ENCODE measurements at regions not wholly inside any gene's neighbourhood (a gene's known extent, or its start where the extent isn't known, plus 50 kb on each side); places are given as distances from the start of the nearest gene placed in this dataset.
"Not testable (repeated sequence)": the region's sequence is repeated elsewhere in the genome, so short reads cannot be mapped to it uniquely, and the experiment has no call there.

GRCh38 chr7:17559388-17559787 is 260.9 kb downstream of the AHR start:
- DNase-seq = no peak

GRCh38 chr7:17560516-17560915 is 262.1 kb downstream of the AHR start:
- DNase-seq = no peak

- DNase-seq = no peak
Observed at GRCh38 chr7:17560966-17561365, 262.5 kb downstream of the AHR start.

DNA sequence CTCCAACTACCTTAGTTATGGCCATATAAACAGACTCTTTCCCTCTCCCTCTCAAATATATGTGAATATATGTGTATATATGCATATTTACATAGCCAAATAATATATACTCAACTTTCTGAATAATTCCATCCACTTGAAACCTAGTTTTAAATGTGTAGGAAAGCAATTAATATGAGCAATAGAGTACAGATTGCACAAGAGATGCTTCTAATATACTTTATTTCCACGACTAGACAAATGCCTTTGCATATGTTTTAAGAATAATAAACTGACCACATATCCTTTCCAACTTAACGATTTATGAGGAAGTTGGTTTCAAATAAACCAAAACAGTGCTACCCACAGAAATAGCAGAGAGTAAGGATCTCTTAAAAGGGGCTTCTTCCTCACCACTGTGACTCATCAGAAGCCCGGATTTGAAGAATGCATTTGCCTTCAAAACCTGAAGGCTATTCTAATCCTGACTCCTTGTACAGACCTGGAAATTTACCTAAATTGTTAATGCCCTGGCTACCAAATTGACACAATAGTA is 266.3 kb downstream of the AHR start:
- no peak for DNase-seq

DNA sequence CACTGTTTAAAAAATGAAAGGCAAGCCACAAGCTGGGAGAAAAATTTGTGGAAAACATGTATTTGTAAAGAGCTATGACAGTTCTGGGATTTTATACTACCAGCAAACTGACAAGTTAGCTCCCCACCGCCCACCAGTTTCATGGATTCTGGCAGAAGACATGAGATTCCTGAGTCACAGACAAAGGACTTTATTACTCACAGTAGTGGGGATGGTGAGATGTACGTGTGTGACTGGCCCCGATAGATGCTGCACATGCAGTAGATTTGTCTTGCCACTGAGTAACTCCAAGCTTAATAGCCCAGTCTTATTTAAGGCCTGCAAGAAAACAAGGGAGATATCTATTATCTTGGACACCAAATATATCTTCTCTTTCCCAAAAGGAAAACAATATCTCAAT is 281.7 kb downstream of the AHR start:
- DNase-seq = no peak

DNA sequence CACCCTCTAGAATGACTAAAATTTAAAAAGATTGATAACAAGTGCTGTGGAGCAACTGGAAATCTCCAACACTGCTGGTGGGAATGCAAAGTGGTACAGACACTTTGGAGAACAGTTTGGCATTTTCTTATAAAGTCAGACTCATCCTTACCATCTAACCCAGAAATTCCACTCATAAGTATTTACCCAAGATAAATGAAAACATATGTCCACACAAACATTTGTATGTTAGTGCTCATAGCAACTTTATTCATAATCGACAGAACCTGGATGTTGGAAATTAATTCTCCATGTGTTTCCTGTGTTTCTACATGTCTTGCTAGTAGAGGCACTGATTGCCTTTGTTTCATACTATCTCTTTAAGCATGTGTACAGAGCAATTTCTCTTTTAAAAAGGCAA is 282.4 kb downstream of the AHR start:
- no peak for DNase-seq

- DNase-seq = no peak
Observed at GRCh38 chr7:17581301-17581700, 282.8 kb downstream of the AHR start.

DNA sequence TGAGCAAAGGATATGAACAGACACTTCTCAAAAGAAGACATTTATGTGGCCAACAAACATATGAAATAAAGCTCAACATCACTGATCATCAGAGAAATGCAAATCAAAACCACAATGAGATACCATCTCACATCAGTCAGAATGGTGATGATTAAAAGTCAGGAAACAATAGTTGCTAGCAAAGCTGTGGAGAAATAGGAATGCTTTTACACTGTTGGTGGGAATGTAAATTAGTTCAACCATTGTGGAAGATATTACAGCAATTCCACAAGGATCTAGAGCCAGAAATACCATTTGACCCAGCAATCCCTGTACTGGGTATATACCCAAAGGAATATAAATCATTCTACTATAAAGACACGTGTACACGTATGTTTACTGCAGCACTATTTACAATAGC is 284.2 kb downstream of the AHR start:
- not testable (repeated sequence) for DNase-seq

DNA sequence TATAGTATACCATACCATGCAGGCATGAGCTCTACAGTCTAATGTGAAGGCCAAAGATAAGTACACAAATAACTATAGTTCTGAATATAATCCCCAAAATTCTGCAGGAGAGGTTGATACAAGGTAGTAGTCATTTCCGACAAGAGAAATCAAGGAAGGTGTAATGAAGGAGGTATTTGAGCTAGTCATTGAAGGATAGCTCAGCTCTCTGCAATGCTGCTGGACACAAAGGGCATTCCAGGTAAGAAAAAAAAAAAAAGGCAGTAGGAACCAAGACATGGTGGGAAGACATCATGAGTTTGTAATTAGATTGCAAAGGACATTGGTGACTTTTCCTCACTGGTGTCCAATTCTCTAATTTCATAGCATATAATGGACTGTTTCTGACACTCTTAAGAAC is 285.3 kb downstream of the AHR start:
- no peak for DNase-seq

GRCh38 chr7:17584822-17585221 is 286.4 kb downstream of the AHR start:
- DNase-seq = no peak

- DNase-seq = no peak
Observed at GRCh38 chr7:17586711-17587110, 288.3 kb downstream of the AHR start.

- DNase-seq = no peak
Observed at GRCh38 chr7:17588730-17589129, 290.3 kb downstream of the AHR start.

GRCh38 chr7:17589671-17590070 is 291.2 kb downstream of the AHR start:
- no peak for DNase-seq

DNA sequence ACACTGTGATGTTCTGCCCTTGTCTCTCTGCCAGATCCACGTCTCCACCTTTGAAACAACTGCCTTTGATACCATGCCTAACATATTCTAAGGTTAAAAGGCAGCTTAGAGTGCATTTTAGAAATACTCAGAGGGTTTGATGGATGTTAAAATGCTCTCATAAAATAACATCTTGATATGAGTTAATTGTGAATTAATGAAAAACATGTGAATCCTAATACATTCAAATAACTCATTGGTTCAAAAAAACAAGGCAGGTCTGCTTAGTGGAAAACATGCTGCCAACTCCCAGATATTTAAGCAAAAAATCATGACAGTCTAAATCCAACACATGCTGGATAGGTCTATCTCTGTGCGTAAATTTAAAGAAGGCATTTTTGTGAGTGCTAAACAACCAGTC is 291.8 kb downstream of the AHR start:
- DNase-seq = no peak

DNA sequence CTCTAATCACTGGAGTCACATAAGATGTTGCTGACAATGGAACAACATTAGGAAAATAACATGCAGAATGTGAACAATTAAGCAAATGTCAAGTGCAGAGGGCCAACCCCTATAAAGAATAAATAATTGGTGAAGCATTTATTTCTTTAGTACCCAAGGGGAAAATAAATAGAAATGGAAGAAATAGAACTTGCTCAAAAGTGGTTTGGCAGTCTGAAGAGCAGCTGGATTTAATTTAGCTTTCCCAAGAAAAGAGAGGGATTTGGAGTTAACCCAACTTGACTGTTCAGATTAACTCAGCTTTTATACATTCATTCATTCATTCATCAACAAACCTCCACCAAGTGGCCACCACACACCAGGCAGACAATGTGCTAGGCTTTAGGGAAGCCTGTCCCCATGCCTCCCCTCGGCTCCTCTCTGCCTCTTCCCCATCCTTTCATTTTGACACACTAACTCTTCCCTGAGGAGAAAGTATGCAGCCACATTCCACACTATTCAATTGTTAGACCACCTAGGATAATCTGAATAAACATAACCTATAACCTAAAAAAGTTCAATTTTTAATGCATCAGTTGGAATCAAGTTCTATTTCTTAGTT is 295.5 kb downstream of the AHR start:
- no peak for DNase-seq

DNA sequence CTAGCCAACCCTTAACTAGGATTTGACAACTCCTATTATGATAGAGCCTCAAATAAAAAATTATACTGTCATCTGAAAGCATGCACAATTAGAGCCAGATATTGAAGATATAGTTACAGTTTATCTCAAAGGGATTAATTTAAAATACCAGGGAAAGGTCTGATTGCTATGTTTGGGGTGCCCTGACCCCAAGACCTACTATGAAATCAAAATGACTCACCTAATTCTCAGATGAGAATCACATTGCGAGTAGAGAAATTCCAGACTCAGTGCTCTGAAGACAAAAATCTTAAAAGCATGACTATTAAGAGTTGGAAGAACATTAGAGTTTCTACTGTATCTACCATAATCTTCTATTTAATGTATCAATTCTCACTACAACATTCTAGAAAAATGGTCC is 297.1 kb downstream of the AHR start:
- DNase-seq = no peak

DNA sequence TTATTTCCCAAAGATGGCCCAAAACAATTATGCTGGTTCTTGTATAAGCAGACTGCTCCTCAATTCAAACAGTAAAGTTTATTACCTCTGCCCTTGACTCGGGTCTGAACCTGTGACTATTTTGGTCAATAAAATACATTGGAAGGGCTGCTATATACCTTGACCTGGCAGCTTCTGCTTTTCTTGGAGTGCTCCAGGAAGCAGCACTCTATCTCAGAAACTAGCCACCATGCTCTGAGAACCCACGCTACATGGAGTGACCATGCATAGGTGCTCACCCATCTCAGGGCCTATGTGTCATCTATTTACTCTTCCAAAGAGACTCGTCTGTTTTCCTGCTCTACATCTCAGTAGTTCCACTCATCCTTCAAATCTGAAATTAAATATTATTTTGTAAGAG is 299.9 kb downstream of the AHR start:
- DNase-seq = no peak

GRCh38 chr7:17598846-17599245 is 300.4 kb downstream of the AHR start:
- DNase-seq = no peak

- DNase-seq = no peak
Observed at GRCh38 chr7:17599733-17600339, 301.4 kb downstream of the AHR start.

GRCh38 chr7:17600340-17600752 is 301.9 kb downstream of the AHR start:
- no peak for DNase-seq

- no peak for DNase-seq
Observed at GRCh38 chr7:17601921-17602320, 303.5 kb downstream of the AHR start.

DNA sequence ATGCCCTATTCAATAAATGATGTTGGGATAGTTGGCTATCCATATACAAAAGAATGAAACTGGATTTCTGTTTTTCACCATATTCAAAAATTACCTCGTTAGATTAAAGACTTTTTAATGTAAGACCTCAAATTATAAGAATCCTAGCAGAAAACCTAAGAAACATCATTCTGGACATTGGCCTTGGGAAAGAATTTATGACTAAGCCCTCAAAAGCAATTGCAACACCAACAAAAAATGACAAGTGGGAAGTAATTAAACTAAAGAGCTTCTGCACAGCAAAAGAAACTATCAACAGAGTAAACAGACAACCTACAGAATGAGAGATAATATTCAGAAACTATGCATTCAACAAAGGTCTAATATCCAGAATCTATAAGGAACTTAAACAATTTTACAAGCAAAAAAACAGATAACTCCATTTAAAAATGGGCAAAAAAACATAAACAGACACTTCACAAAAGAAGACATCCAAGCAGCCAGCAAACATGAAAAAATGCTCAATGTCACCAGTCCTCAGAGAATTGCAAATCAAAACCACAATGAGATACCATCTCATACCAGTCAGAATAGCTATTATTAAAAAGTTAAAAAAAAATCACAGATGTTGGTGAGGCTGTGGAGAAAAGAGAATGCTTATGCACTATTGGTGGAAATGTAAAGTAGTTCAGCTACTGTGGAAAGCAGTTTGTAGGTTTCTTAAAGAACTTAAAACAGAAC is 309.8 kb downstream of the AHR start:
- DNase-seq = no peak

- no peak for DNase-seq
Observed at GRCh38 chr7:17611611-17612010, 313.2 kb downstream of the AHR start.

GRCh38 chr7:17613338-17614041 is 315.0 kb downstream of the AHR start:
- no peak for DNase-seq
